Ishikawa (cell line): ENCODE measurements at regions not wholly inside any gene's neighbourhood (a gene's known extent, or its start where the extent isn't known, plus 50 kb on each side); places are given as distances from the start of the nearest gene placed in this dataset.

Experiments used
- CEBPB ChIP-seq: IDR thresholded peaks from 2 replicates; pipeline ENCODE4 v1.6.1; 2012
- CREB1 ChIP-seq: IDR thresholded peaks from 2 replicates; pipeline ENCODE4 v1.6.1; 2012; ENCODE audit warnings: low read depth
- EGR1 ChIP-seq: IDR thresholded peaks from 2 replicates; pipeline ENCODE4 v1.6.1; 2012
- EP300 ChIP-seq: IDR thresholded peaks from 2 replicates; pipeline ENCODE4 v1.6.1; 2012; ENCODE audit warnings: borderline replicate concordance
- FOXM1 ChIP-seq: IDR thresholded peaks from 2 replicates; pipeline ENCODE4 v1.6.1; 2012; ENCODE audit warnings: low read depth, borderline replicate concordance
- NFIC ChIP-seq: IDR thresholded peaks from 2 replicates; pipeline ENCODE4 v1.6.1; 2012
- RAD21 ChIP-seq: IDR thresholded peaks from 2 replicates; pipeline ENCODE4 v1.6.1; 2012; ENCODE audit warnings: low read depth
- REST ChIP-seq: IDR thresholded peaks from 2 replicates; pipeline ENCODE4 v1.6.1; 2012; ENCODE audit warnings: low read depth, mild to moderate bottlenecking
- TAF1 ChIP-seq: IDR thresholded peaks from 2 replicates; pipeline ENCODE4 v1.6.1; 2012; ENCODE audit warnings: low read depth, mild to moderate bottlenecking
- TCF12 ChIP-seq: IDR thresholded peaks from 2 replicates; pipeline ENCODE4 v1.6.1; 2012; ENCODE audit warnings: low read depth
- TEAD4 ChIP-seq: IDR thresholded peaks from 2 replicates; pipeline ENCODE4 v1.6.1; 2012
- USF1 ChIP-seq: IDR thresholded peaks from 2 replicates; pipeline ENCODE4 v1.6.1; 2012
- YY1 ChIP-seq: IDR thresholded peaks from 2 replicates; pipeline ENCODE4 v1.6.1; 2012; ENCODE audit warnings: low read depth
- ZBTB7A ChIP-seq: IDR thresholded peaks from 2 replicates; pipeline ENCODE4 v1.6.1; 2012; ENCODE audit warnings: low read depth
- TF ChIP-seq, protein P1 (sequence below): IDR thresholded peaks from 2 replicates; pipeline ENCODE4 v1.6.1; 2012

DNA sequence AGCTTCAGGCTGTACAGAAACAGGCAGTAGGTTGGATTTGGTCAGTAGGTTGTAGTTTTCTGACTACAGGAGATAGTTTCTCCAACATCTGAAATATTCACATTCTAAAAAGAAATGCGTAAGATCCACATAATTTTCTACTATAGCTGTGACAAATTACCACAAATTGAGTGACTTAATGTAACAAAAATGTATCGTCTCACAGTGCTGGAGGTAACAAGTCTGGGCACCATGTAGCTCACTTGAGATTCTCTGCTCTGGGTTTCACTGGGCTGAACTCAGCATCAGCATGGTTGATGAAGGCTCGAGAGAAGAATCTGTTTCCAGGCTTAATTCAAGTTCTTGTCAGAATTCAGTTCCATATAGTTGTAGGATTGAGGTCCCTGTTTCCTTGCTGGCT lies 350.9 kb upstream of the CCDC179 start:
- TF ChIP-seq YY1 (no peak), NFIC (no peak), FOXM1 (no peak), CEBPB (no peak), EP300 (no peak), REST (no peak), ZBTB7A (no peak), TEAD4 (no peak), RAD21 (no peak), TAF1 (no peak), USF1 (no peak), EGR1 (no peak), CREB1 (no peak), TCF12 (no peak)
- TF ChIP-seq, protein P1, sequence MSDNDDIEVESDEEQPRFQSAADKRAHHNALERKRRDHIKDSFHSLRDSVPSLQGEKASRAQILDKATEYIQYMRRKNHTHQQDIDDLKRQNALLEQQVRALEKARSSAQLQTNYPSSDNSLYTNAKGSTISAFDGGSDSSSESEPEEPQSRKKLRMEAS: no peak

DNA sequence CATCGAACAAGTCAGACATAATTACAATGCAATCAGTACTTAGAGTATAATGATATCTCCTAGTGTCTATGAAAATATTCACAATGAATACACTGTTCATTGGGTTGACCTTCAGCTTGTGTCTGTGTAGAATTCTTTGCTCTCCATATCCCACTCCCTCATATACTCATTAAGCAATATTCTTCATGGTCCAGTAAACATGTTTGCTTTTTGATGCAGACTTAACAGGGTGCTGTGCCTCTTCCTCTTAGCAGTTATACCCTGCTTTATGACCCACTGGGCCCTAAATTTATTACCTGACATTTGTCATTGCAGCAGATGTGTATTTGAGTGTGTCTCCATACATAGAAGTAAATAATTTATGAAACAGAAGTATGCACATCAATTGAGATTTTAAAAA lies 352.5 kb upstream of the CCDC179 start:
- TF ChIP-seq YY1: no peak
- no peak for TF ChIP-seq NFIC
- no peak for TF ChIP-seq EGR1
- TF ChIP-seq CEBPB: no peak
- TF ChIP-seq TCF12: no peak
- TF ChIP-seq USF1: no peak

DNA sequence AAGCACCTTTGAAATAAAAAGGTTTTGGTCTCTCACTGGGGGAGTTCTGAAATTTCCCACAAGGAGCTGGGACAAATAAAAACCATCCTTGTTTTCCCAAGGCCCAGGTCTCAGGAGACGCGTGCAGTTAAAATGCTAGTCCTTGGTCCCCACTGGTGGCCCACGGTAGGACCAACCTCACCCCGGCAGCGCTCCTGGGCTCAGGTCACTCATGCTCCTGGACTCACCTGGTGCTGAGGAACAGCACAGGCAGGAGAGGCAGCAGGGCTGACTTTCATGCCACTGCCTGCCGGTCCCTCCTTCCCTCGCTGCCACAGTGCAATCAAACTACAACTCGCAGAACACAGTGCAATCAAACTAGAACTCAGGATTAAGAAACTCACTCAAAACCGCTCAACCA lies 356.8 kb upstream of the CCDC179 start:
- TF ChIP-seq RAD21 (no peak), CEBPB (no peak), USF1 (no peak), REST (no peak), TAF1 (no peak), FOXM1 (no peak), EP300 (no peak), ZBTB7A (no peak), YY1 (no peak), TEAD4 (no peak), EGR1 (no peak), NFIC (no peak), CREB1 (no peak), TCF12 (no peak)
- TF ChIP-seq, protein P1: no peak

DNA sequence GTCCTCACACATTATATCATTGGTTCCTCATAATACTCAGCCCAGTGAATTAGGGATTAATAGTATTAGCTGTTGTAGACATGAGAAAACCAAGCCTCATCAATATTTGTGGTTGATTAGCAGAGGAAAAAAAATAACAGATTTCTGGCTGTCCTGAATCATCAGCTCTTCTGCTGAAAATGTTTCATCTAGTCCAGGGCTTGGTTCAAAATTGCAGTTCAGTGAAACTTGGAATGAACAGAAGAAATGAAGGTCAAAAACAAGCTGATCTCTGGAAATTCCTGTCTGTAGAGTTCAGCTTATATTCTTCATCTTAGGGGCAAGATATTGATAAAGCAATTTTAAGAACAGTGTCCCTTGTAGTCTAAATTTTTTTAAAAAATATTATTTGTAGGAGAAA lies 361.1 kb upstream of the CCDC179 start:
- TF ChIP-seq RAD21 (no peak), REST (no peak), EGR1 (no peak), CREB1 (no peak), NFIC (no peak)
